ENCODE measurements at regions not wholly inside any gene's neighbourhood (a gene's known extent, or its start where the extent isn't known, plus 50 kb on each side); places are given as distances from the start of the nearest gene placed in this dataset.

DNA sequence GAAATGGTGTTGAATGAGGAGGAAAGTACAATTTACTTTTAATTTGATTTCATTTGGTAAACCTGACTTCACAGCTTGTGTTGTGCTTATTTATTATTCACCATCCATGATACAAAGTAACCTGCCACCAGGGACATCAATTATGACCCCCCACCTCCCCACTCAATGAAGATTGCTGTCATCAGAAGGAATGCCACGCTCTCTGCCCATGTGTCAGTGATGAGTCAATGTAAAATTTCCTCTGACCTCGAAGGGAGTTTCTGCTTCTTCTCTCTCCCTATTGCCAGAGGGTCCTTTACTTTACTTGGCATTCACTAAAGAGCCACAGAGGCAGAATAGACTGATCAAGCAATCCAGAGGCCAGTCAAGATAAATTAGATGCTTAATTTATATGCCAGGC is 759.7 kb downstream of the CDH11 start:
- no peak for TF ChIP-seq EGR1 (IDR thresholded peaks at IDR 0.05)
- TF ChIP-seq, protein P1, sequence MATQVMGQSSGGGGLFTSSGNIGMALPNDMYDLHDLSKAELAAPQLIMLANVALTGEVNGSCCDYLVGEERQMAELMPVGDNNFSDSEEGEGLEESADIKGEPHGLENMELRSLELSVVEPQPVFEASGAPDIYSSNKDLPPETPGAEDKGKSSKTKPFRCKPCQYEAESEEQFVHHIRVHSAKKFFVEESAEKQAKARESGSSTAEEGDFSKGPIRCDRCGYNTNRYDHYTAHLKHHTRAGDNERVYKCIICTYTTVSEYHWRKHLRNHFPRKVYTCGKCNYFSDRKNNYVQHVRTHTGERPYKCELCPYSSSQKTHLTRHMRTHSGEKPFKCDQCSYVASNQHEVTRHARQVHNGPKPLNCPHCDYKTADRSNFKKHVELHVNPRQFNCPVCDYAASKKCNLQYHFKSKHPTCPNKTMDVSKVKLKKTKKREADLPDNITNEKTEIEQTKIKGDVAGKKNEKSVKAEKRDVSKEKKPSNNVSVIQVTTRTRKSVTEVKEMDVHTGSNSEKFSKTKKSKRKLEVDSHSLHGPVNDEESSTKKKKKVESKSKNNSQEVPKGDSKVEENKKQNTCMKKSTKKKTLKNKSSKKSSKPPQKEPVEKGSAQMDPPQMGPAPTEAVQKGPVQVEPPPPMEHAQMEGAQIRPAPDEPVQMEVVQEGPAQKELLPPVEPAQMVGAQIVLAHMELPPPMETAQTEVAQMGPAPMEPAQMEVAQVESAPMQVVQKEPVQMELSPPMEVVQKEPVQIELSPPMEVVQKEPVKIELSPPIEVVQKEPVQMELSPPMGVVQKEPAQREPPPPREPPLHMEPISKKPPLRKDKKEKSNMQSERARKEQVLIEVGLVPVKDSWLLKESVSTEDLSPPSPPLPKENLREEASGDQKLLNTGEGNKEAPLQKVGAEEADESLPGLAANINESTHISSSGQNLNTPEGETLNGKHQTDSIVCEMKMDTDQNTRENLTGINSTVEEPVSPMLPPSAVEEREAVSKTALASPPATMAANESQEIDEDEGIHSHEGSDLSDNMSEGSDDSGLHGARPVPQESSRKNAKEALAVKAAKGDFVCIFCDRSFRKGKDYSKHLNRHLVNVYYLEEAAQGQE (IDR thresholded peaks at IDR 0.05; ENCODE audit: low read depth) = no peak
